OCI-LY3 (cell line): ENCODE measurements at regions not wholly inside any gene's neighbourhood (a gene's known extent, or its start where the extent isn't known, plus 50 kb on each side); places are given as distances from the start of the nearest gene placed in this dataset.

ENCODE experiments used
- H2AFZ ChIP-seq: fragments of 200-600, 300-600 bp; shearing (Covaris generic); 2 replicates; pipeline ENCODE4 v1.6.0; 2014; ENCODE audit warnings: antibody characterized with exemption, low read depth, low read length
- H3K27ac ChIP-seq: fragments of 200-600, 300-600 bp; sonication (generic); 2 replicates; pipeline ENCODE4 v1.5.1; 2014; ENCODE audit warnings: mild to moderate bottlenecking, low read length, moderate library complexity, mixed read lengths
- H3K27me3 ChIP-seq: fragments of 200-600, 300-600 bp; sonication (generic); 2 replicates; pipeline ENCODE4 v1.6.1; 2014; ENCODE audit warnings: low read depth, low read length, mixed read lengths
- H3K36me3 ChIP-seq: fragments of 200-600, 300-600 bp; sonication (generic); replicated peaks from 2 replicates; pipeline ENCODE3; 2014; ENCODE audit warnings: low read depth, low read length, mixed read lengths
- H3K4me1 ChIP-seq: fragments of 300-600, 200-600 bp; sonication (generic); 2 replicates; pipeline ENCODE4 v1.6.1; 2014; ENCODE audit warnings: low read length, mixed read lengths
- H3K4me2 ChIP-seq: fragments of 200-600, 300-600 bp; sonication (generic); 2 replicates; pipeline ENCODE4 v1.6.1; 2014; ENCODE audit warnings: low read length, mixed read lengths
- H3K4me3 ChIP-seq: fragments of 300-600, 200-600 bp; sonication (generic); 2 replicates; pipeline ENCODE4 v1.5.1; 2014; ENCODE audit warnings: antibody characterized with exemption, mild to moderate bottlenecking, low read length, moderate library complexity
- H3K79me2 ChIP-seq: fragments of 300-600, 200-600 bp; shearing (Covaris generic); 2 replicates; pipeline ENCODE4 v1.6.1; 2014; ENCODE audit warnings: mild to moderate bottlenecking, low read length, mixed read lengths
- H3K9ac ChIP-seq: fragments of 300-600, 200-600 bp; shearing (Covaris generic); 2 replicates; pipeline ENCODE4 v1.6.0; 2014; ENCODE audit warnings: mild to moderate bottlenecking, low read length, moderate library complexity
- H3K9me3 ChIP-seq: fragments of 200-600, 300-600 bp; shearing (Covaris generic); 2 replicates; pipeline ENCODE4 v1.6.1; 2014; ENCODE audit warnings: low read length, mixed read lengths; ENCODE audit not compliant: insufficient read depth
- H4K20me1 ChIP-seq: fragments of 200-600, 300-600 bp; sonication (generic); 2 replicates; pipeline ENCODE4 v1.6.1; 2016; ENCODE audit warnings: low read length, mixed read lengths; ENCODE audit not compliant: insufficient read depth
- CTCF ChIP-seq: fragments of 200-600, 300-600 bp; sonication (generic); IDR thresholded peaks from 2 replicates; pipeline ENCODE4 v1.5.1; 2014; ENCODE audit warnings: antibody characterized with exemption, low read length, low read depth
- EZH2phosphoT487 ChIP-seq: fragments of 200-600 bp; shearing (Covaris generic); IDR thresholded peaks from 2 replicates; pipeline ENCODE4 v1.6.1; 2018; ENCODE audit warnings: antibody characterized with exemption, mixed run types, low read depth

GRCh38 chr11:69384251-69385143, 90.5 kb downstream of the MYEOV start:
- H3K4me3 ChIP-seq = no peak overlapping the region
- H3K27me3 ChIP-seq = no peaks in the 10 kb centered on the region
- H3K4me1 ChIP-seq = no peaks in the 10 kb centered on the region
- H3K27ac ChIP-seq = no peak overlapping the region
- peaks cover 15% of the 10 kb centered on the region for H3K9me3 ChIP-seq
- H3K9ac ChIP-seq = no peak overlapping the region
- no peak overlapping the region for H3K4me2 ChIP-seq
- H4K20me1 ChIP-seq = no peaks in the 10 kb centered on the region
- H3K79me2 ChIP-seq = no peaks in the 10 kb centered on the region
- TF ChIP-seq CTCF (no peak), EZH2phosphoT487 (no peak)
- no peak overlapping the region for H2AFZ ChIP-seq
- no peaks in the 10 kb centered on the region for H3K36me3 ChIP-seq

GRCh38 chr11:69385144-69385820, 91.3 kb downstream of the MYEOV start:
- Histone ChIP-seq H3K9me3 (peaks cover 15% of the 10 kb centered on the region), H4K20me1 (no peaks in the 10 kb centered on the region), H3K4me1 (no peaks in the 10 kb centered on the region), H2AFZ (no peak overlapping the region), H3K27ac (no peak overlapping the region), H3K79me2 (no peaks in the 10 kb centered on the region), H3K4me2 (no peak overlapping the region), H3K36me3 (no peaks in the 10 kb centered on the region), H3K27me3 (no peaks in the 10 kb centered on the region), H3K4me3 (no peak overlapping the region), H3K9ac (no peak overlapping the region)
- TF ChIP-seq CTCF (no peak), EZH2phosphoT487 (no peak)

- H3K9ac ChIP-seq = no peak overlapping the region
- no peak overlapping the region for H2AFZ ChIP-seq
- H4K20me1 ChIP-seq = no peaks in the 10 kb centered on the region
- no peak overlapping the region for H3K4me3 ChIP-seq
- no peak overlapping the region for H3K27ac ChIP-seq
- H3K27me3 ChIP-seq = no peaks in the 10 kb centered on the region
- no peaks in the 10 kb centered on the region for H3K79me2 ChIP-seq
- TF ChIP-seq CTCF (no peak), EZH2phosphoT487 (no peak)
- H3K36me3 ChIP-seq = no peaks in the 10 kb centered on the region
- H3K4me1 ChIP-seq = no peaks in the 10 kb centered on the region
- H3K9me3 ChIP-seq = peaks cover 15% of the 10 kb centered on the region
- H3K4me2 ChIP-seq = no peak overlapping the region
These were observed 92.0 kb downstream of the MYEOV start for GRCh38 chr11:69385832-69386427.
